Heart left ventricle (tissue), 13 donors: ENCODE measurements at regions not wholly inside any gene's neighbourhood (a gene's known extent, or its start where the extent isn't known, plus 50 kb on each side); places are given as distances from the start of the nearest gene placed in this dataset.

Experiments
- CTCF ChIP-seq, 12 donors: fragments of 200-600 bp; sonication (generic) in 4 of 12; IDR thresholded peaks; one replicate each; pipeline versions ENCODE4 v1.5.0 to v1.8.0; 2018 to 2022; ENCODE audit warnings: antibody characterized with exemption in 12 of 12, mild to moderate bottlenecking in 5 of 12
- POLR2A ChIP-seq, 2 donors: fragments of 450-650 bp; IDR thresholded peaks; one replicate each; pipeline ENCODE4 v1.6.1; 2017; ENCODE audit warnings: antibody characterized with exemption in 2 of 2, mild to moderate bottlenecking in 2 of 2, moderate library complexity in 2 of 2
- donor health status: ischemic (EF 13 %, LVEDD 7.1; RV severe dilation, severe dysfunction).
- donor health status: DM: no; HTN: yes; CAD: no.
- donor health status: DM: no; HTN: no; CAD: no.
- donor health status: ischemic (EF 25% LVEDD 6.9; RV normal size, moderate dysfunction).
- donor health status: ischemic (EF 25% LVEDD 5.7; RV mildly dilated, moderate dysfunction).
- donor health status: ischemic (EF 35%, LVEDD 5.7; RV mildly dilated, moderate dysfunction).
- donor health status: nonischemic (EF 11% LVEDD 7.7; RV severe dilation, severe dysfunction).
- donor health status: DM: yes; HTN: yes; CAD: no.
- donor health status: PGD.
- donor health status: ischemic (EF 29% LVEDD 5.4; RV normal size, mild dysfunction).
- donor health status: nonischemic (EF 23%, LVEDD 6.1; RV moderate dilation, normal function).

- TF ChIP-seq CTCF (IDR thresholded peaks at IDR 0.05): no peak
- TF ChIP-seq POLR2A (IDR thresholded peaks at IDR 0.05): no peak
Measured at GRCh38 chr14:38910092-38910491, 192.9 kb downstream of the SEC23A start.
